K562 (cell line): ENCODE measurements at regions not wholly inside any gene's neighbourhood (a gene's known extent, or its start where the extent isn't known, plus 50 kb on each side); places are given as distances from the start of the nearest gene placed in this dataset.

ENCODE experiments used
- MEF2D ChIP-seq: conservative IDR thresholded peaks from 2 replicates; pipeline ENCODE4 v1.6.1; 2016; ENCODE audit warnings: low read depth, missing genetic modification characterization, missing compliant biosample characterization
- ZNF41 ChIP-seq: fragments of 250-450 bp; sonication (Bioruptor Pico); conservative IDR thresholded peaks from 2 replicates; pipeline ENCODE4 v1.4.0; 2020; ENCODE audit warnings: mild to moderate bottlenecking
- ZZZ3 ChIP-seq: fragments of 450-650 bp; IDR thresholded peaks from 2 replicates; pipeline ENCODE4 v1.6.1; 2016; ENCODE audit warnings: antibody characterized with exemption, mild to moderate bottlenecking, moderate library complexity
- TF ChIP-seq, protein P1 (sequence below): fragments of 250-450 bp; sonication (Bioruptor Pico); IDR thresholded peaks from 2 replicates; pipeline ENCODE4 v1.5.0; 2021
- TF ChIP-seq, protein P2 (sequence below): fragments of 450-650 bp; formaldehyde crosslinking; IDR thresholded peaks from 2 replicates; pipeline ENCODE4 v1.4.0; 2022; ENCODE audit warnings: missing genetic modification characterization
- TF ChIP-seq, protein P3 (sequence below): fragments of 450-650 bp; formaldehyde crosslinking; IDR thresholded peaks from 2 replicates; pipeline ENCODE4 v1.4.0; 2022; ENCODE audit warnings: mild to moderate bottlenecking, moderate library complexity
- TF ChIP-seq, protein P4 (sequence below): sonication (generic); formaldehyde crosslinking; IDR thresholded peaks from 2 replicates; pipeline ENCODE4 v1.8.0; 2022; ENCODE audit warnings: missing genetic modification reagents, mild to moderate bottlenecking, borderline replicate concordance

DNA sequence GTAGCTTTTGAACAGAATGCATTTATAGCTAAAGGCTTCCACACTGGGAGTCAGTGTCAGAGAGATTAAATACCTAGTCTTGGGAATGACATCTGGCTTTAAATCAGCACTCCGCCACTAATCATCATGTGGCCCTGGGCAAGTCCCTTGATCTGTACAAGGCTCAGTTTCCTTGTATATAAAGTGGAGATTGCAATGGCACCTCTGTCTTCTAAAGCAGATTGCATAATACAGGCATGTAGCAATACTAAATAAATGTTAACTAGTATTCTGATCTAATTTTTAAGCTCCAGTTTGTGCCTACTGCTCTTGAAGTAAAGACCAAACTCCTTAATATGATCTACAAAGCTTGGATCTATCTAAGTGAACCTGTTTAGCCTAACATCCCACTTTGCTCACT lies 249.4 kb downstream of the PLPP3 start:
- TF ChIP-seq, protein P1, sequence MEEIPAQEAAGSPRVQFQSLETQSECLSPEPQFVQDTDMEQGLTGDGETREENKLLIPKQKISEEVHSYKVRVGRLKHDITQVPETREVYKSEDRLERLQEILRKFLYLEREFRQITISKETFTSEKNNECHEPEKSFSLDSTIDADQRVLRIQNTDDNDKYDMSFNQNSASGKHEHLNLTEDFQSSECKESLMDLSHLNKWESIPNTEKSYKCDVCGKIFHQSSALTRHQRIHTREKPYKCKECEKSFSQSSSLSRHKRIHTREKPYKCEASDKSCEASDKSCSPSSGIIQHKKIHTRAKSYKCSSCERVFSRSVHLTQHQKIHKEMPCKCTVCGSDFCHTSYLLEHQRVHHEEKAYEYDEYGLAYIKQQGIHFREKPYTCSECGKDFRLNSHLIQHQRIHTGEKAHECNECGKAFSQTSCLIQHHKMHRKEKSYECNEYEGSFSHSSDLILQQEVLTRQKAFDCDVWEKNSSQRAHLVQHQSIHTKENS = no peak
- TF ChIP-seq ZNF41 (CRISPR knock-in tag) = no peak
- no peak for TF ChIP-seq ZZZ3
- TF ChIP-seq, protein P2, sequence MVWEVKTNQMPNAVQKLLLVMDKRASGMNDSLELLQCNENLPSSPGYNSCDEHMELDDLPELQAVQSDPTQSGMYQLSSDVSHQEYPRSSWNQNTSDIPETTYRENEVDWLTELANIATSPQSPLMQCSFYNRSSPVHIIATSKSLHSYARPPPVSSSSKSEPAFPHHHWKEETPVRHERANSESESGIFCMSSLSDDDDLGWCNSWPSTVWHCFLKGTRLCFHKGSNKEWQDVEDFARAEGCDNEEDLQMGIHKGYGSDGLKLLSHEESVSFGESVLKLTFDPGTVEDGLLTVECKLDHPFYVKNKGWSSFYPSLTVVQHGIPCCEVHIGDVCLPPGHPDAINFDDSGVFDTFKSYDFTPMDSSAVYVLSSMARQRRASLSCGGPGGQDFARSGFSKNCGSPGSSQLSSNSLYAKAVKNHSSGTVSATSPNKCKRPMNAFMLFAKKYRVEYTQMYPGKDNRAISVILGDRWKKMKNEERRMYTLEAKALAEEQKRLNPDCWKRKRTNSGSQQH (CRISPR knock-in tag) = no peak
- TF ChIP-seq, protein P3, sequence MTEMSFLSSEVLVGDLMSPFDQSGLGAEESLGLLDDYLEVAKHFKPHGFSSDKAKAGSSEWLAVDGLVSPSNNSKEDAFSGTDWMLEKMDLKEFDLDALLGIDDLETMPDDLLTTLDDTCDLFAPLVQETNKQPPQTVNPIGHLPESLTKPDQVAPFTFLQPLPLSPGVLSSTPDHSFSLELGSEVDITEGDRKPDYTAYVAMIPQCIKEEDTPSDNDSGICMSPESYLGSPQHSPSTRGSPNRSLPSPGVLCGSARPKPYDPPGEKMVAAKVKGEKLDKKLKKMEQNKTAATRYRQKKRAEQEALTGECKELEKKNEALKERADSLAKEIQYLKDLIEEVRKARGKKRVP (CRISPR knock-in tag) = no peak
- TF ChIP-seq, protein P4, sequence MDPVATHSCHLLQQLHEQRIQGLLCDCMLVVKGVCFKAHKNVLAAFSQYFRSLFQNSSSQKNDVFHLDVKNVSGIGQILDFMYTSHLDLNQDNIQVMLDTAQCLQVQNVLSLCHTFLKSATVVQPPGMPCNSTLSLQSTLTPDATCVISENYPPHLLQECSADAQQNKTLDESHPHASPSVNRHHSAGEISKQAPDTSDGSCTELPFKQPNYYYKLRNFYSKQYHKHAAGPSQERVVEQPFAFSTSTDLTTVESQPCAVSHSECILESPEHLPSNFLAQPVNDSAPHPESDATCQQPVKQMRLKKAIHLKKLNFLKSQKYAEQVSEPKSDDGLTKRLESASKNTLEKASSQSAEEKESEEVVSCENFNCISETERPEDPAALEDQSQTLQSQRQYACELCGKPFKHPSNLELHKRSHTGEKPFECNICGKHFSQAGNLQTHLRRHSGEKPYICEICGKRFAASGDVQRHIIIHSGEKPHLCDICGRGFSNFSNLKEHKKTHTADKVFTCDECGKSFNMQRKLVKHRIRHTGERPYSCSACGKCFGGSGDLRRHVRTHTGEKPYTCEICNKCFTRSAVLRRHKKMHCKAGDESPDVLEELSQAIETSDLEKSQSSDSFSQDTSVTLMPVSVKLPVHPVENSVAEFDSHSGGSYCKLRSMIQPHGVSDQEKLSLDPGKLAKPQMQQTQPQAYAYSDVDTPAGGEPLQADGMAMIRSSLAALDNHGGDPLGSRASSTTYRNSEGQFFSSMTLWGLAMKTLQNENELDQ (CRISPR knock-in tag) = no peak
- no peak for TF ChIP-seq MEF2D (tag)
